ENCODE measurements at regions not wholly inside any gene's neighbourhood (a gene's known extent, or its start where the extent isn't known, plus 50 kb on each side); places are given as distances from the start of the nearest gene placed in this dataset.

DNA sequence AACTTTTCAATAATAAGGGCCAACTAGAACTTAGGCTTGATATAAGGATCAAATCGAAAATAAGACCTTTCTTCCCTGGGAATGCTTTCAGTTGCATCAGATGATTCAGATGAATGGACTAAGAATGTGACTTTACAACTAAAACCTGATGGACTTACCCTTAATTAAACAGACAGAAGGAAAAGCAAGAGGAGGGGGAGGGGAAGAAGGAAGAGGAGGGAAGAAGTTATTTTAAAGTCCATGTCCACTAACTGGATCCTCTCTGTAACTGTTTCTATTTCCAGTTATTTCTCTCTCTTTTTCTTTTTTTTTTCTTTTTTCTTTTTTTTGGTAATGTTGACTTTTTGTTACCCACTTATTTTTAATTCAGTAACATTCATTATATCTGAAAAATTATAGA lies 486.0 kb downstream of the MAFB start:
- DNase-seq = no peak

DNA sequence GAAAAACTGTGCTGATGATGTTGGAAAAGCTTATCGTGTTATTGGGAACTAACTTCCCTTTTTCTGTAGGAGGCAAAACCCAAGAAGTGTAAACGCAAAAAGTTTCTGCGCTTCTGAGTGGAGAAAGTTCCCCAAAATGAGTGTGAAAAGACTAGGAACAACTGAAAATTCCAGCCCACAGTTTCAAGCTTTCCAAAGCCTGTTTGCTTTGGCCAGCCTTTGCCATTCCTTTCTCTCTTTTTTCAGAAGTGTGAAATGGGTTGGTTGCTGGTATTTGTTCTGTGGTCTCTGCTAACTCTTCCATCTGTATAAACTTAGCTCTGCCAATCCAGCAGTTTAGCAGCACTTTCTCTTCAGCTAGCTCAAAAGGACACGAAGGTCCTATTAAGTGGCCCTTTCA lies 491.3 kb downstream of the MAFB start:
- DNase-seq = no peak

DNA sequence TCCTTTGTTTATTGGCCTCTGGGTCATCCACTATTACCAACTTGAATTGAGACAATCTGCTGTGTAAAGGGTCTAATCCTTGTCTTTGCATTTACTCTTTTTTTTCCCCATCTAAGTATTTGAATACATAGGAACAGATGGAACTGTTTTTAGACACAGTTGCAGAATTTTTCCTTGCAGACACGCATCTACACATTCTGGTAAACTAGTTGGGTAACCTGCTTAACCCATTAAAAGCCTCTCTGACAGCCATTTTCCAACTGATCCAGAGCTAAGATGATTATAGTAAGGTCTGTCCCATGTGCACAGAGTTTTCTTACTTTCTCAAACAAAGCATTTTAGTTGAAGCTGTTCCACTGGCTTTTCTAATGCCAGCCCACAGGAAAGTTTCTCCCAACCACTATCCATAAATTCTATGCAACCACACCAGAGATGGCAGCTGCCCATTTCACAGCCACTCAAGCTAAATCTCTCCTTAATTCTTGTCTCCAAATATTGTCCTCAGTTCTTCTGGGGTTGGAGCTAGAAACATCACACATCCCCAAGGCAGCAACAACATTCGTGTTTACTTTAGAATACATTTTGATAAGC lies 492.1 kb downstream of the MAFB start:
- DNase-seq = no peak

DNA sequence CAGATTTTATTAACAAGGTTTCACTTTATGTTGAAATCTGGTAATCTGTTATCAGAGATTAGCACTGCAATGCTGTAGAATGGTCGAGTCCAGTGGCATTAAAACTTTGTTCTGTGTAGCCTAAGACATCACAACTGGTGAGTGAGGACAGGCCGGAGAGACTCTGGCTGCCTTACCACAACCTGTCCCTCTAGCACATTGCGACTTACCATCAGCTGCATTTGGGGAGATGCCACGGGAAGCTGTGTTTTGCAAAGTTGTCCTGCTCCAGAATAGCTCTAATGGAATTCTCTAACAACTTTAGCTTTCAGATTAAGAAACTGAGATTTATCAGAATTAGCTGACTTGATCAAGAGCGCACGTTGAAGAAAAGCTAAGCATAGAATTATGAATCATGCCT lies 493.3 kb downstream of the MAFB start:
- DNase-seq = no peak

DNA sequence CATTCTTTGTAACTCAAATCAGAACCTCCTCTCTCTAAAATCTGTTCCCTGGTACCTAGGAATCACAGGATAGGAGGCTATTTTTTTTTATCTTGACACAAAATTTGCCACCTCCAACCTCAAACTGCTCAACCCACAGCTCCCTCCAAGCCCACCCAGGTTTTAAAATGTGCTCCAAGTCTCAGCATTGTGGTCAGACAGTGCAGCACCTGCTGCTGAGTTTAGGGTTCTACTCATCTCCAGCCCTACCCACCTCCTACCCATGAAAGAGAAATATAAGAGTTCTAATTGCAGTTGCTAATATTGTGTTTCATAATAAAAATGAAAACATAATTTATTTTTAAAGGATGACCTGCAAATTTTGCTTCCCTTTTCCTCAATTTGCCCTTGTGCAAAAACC lies 496.5 kb downstream of the MAFB start:
- no peak for DNase-seq

DNA sequence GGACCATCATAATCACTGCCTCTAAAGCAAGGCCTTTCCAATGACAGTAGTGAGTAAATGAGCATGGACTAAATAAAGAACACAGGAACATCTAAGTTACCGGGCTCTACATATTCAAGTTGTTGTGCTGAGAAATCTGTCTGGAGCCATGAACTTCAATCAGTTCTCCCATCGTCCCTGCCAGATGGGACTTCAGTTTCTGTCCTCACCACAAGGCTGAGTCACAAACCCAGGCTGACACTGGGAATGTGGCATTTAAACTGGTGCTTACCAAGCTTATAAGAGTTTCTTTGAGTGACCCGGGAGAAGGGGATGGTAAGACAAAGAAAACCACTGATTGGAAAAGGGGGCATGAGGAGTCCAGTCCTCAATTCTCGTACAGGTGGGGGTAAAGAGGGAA lies 497.0 kb downstream of the MAFB start:
- DNase-seq = no peak

DNA sequence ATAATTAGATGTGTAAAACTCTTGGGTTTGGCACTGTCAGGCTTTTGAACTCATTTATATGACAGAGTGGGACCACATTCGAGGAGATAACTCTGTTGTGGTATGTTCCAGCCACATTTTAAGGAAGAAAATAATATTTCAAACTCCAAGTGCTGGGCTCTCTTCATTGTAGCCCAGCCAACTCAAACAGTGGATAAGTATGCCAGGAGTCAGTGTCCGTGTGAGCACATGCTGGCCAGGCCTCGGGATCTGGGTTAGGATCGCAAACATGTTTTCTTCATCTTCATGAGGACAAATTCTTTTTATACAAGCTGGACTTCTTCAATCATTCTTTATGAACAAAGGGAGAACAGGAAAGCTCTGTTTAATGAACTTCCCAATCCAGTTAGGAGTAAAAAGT lies 497.5 kb downstream of the MAFB start:
- DNase-seq = no peak

DNA sequence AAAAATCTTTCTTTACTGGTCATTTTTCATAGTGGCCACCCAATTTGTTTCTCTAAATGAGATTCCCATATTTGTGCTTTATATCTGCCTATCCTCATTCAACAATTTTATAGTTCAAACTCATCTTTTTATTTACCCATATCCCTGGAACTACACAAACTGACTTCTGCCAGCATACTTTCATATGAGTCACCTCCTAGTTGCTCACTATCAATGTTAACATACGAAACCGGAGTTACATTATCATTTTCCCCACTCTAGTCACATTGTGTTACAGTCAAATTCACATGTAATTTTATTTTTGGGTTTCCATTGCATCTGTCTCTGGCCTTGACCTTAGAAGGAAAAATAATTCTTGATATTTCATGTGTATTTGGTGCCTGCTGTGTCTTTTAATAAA lies 499.4 kb downstream of the MAFB start:
- DNase-seq = no peak

DNA sequence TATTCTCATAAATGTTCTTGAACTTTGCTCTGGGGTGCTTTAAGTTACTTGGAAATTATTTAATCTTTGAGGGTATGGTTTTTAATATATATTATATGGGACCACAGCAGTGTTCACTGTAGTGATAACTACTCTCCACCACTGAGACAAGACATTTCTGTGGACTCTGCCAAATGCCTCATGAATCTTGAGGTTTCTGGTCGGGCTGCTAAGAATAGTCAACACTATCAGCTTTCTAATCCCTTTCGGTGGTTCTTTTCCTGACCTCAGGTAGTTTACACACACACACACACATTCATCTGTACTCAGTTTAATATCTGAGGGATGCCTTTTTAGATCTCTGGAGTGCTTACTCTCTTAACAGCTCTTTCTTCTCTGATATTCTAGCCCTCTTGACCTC lies 500.7 kb downstream of the MAFB start:
- no peak for DNase-seq

DNA sequence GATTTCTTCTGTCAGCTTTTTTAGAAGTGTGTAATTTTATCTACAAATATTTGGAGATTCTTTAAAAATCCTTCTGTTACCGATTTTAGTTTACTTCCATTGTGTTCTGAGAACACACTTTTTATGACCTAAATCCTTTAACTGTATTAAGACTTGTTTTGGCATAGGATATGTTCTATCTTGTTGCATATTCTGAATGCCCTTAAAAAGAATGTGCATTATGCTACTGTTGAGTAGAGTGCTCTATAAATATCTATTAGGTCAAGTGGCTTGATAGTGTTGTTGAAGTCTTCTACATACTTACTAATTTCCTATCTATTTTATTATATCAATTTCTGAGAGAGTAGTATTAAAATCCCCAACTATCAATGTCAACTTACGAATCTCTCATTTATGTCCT lies 502.2 kb downstream of the MAFB start:
- no peak for DNase-seq

DNA sequence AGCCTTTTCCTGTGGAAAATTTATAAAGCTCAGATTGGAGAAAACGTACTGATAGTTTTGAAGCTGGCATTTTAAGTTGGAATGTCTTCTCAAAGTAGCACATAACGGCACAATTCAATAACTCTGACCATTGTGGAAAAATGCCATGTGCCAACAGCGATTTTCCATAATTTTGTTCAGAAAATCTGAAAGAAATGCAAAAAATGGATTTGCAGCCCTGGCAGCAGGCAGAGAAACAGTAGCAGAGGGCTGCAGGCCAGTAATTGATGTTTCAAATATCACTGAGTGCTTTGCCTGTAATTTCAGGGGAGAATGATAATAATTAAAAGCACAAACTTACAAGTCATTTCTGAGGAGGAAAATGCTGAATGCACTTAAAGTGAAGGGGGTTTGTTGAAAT lies 507.4 kb downstream of the MAFB start:
- no peak for DNase-seq

DNA sequence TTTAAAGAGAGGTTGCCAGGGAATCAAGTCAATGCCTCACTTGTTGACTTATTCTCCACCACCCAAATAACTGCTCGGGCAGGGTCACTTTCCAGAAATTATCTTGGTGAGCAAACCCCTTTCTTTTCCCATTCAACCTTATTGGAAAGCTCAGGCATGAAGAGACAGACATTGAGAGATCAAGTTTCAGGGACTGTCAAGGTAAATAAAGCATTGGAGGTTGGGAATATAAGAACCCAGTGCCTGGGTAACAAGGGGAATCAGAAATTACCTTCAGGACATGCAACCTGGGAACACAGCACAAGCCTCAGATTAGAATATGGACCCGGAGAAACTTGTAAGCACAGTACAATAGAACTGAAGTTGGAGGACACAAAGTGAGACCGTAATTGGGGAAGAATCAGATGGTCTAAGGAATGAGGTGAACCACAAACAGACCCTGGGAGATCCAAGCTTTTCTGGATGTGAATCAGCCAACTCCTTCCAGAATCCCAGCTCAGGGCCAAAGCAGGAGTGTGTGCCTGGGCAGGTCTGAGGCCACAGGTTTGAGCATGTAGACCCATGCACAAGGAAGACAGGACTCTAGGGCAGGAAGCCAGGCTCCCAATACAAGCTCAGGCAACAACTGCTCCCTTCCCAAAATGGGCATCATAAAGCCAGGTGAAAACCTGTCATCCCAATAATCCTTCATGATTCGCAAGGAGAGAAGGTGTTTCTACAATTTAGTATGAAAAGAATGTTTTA lies 512.8 kb downstream of the MAFB start:
- no peak for DNase-seq

DNA sequence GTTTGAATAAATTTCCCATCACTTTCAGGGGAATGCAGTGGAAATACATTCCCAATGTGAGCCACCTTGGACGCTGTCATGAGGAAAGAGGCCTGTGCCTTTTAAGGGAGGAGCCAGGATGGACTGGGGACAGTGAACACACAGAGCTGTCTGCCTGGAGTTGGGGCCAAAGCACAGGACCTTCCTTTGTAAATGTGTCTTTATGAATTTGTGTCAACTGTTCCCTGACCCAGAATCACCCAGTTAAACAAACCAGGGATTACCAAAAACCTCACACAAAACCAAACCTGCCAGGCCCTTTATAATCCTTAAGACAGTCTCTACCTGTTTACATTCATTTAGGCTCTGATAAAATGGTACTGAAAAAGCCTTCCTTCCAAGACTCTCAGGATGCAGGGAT lies 513.7 kb downstream of the MAFB start:
- DNase-seq = no peak

DNA sequence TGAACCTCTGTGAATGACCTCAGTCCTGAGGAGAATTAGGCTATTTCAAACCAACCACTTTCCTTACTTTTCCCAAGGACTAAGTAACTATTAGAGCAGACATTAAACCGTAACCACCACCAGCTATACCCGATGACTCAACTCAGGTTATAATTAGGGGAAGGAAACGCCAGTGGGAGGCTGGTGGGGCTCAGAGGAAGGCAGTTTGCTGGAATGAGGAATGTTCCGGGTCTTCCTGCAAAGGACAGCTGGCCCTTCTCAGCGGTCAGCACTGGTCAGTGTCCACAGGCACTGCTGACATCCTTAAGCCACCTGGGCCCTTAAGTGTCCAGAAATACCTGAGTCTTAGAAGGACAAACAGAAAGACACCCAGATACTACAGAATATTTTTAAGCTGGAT lies 515.2 kb downstream of the MAFB start:
- DNase-seq = no peak

DNA sequence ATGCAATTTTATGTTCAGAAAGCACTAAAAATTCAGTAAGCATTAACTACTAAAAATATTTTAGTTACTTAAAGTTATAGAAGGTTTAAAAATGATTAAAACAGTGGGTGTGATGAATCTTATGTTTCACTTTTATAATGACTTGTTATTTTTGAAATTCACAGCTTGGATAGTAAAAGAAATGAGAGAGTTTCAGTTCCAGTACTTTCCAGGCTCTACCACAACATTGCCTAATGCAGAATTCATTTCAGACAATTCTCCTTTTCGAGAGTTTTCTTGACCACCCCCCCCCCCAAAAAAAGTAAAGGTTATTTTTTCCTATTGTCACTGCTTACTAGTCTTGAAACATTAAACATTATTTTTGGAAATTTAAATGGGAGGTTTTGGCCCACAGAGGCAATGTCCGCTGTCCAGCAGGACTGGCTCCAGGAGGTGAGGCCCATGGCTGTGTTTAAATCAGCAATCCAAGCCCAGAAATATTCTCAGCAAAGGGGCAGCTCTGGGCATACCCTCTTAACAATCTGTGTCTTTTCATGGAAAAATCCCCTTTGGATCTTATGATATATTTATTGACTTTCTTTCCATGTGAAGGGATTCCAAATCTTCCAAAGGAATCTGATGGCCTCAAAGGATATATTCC lies 519.9 kb downstream of the MAFB start:
- no peak for DNase-seq

DNA sequence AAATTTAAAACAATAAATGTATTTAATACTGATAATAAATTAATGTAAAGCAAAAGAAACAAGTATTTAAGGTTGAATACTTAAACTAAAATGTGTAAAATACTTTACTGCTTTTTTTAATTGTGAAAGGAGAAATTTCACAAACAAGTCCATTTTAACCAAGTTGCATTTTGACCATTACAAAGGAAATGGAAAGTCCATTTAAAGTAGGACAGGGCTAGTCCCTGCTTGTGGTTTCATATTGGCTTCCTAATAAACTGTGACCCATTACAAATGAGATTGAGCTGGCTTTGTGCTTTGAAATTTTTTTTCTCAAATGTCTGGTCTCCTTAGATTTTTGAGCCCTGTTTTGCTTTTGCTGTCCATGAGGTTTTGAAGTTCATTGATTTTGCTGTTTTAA lies 527.6 kb downstream of the MAFB start:
- DNase-seq = no peak

DNA sequence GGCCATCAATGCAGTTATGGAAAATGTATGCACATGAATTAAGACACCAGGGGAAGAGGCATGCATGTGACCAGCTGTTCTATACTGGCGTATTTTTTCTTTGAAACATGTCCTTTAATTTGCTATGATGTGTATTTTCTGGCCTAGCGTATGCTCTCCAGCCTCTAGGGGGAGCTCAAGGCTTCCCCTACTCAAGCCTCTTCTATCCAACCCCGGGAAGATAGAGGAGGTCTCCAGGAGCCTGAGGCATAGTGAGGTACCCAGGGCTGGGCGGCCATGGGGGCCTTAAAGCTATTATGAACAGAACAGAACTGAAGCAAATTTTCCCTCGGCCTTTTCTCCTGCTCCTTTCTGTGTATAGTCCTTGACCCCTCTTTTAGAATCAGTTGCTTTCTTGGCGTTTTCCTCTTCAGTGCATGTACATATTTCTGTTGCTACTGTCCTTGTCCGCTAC lies 528.9 kb downstream of the MAFB start:
- no peak for DNase-seq

DNA sequence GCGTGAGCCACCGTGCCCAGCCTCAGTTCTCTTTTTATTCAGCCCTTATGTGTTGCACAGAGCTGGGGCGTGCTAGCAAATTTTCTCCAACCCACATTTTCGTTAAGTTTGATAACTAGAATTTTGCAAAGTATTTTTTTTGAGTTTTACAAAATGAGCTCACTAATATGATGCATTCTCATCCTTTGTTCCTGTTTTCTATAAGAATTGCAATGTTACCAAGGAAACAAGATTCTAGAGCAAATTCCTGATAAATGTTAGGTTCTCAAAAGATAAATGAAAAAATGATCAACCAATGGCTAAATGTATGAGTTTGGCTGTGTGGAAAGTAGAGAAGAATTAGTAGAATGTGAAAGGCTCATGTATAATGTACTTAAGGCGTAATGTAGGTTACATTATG lies 529.8 kb downstream of the MAFB start:
- no peak for DNase-seq

DNA sequence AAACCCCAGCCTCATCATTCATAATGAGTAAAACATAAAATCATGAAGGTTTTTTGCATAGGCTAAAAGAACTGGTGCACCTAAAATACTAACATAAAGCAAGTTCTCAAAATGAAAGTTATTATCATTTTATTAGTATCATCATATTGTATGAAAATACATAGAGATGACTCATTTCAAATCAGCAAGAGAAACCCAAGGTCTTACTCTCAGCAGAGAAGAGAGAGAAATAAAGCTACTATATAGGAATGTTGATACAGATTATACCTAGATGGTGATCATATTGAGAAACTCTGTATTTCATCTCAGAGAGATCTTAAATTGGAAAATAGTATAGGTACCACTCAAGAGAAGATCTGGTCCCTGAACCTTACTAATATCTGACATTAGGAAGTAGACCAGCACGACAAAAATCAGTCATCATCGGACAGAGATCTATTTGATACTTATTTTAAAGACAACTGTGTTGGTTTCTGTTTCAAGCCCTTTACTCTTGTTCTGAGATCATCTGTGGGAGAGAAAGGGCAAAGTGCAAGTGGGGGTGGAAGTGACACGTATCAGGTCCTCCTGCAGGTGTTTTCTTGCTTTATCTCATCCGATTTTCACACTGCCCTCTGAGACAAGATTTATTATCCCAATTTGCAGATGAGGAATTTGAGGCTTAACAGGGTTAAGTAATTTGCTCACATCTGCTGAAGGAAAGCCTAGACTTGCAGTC lies 532.3 kb downstream of the MAFB start:
- no peak for DNase-seq

DNA sequence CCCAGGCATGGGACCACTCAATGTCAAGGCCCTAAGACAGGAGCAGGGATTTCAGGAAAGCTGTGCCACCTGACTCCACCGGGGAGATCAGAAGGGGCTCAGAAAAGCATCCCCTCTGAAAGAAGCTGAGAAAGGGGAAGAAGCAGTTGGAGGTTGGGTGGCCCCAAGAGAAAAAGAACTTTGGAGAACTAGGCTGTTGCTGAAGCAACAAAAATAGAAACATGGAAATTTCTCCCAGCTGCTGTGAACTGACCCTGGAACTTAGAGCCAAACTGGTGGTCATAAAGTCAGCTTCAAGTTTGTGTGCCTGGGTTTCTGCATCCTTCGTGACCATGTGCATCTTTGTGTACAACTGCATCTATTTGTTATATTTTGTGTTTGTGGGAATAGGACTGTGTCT lies 534.5 kb downstream of the MAFB start:
- no peak for DNase-seq

DNA sequence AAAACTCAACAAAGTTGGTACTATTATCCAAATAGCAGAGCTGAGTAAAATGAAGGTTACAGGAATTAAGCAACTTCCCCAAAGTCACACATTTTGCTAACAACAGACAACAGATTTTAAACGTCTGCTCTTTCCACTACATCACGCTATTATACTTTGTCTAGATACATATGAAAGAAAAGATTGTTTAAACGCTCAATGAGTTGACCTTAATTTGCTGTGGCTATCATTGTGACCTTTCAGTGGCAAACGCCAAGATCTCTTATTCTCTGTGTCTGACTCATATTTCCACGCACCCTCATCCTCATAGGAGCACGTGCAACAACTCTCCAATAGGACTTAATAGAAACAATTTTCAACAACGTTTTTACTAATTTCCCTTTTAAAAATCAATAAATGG lies 540.1 kb downstream of the MAFB start:
- DNase-seq = no peak

DNA sequence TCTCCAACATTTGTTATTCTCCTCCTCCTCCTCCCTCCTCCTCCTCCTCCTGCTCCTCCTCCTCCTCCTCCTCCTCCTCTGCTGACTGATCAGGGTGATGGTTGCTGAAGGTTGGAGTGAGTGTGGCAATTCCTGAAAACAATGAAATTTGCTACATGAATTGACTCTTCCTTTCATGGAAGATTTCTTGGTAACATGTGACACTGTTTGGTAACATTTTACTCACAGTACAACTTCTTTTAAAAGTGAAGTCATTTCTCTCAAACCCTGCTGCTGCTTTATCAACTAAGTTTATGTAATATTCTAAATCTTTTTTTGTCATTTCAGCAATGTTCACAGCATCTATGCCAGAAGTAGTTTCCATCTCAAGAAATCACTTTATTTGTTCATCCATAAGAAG lies 543.0 kb downstream of the MAFB start:
- DNase-seq = no peak

DNA sequence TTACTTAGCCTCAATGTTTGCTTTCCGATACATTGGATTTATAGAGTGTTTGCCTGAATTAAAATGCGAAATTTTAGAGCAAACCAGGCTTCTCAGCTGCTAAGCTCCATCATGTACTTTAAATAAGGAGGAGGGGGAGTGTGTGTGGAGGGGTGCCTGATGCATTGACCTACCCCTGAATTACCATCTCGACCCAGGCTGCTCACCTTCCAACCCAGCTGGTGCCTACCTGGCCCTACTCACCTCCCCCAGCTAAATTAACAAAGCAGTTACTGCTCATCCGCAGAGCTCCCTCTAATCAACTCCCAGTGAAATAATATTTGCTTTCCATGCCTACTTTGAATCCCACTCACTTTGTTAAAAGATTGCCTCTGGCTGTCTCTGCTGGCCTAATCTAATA lies 544.5 kb downstream of the MAFB start:
- DNase-seq = no peak

DNA sequence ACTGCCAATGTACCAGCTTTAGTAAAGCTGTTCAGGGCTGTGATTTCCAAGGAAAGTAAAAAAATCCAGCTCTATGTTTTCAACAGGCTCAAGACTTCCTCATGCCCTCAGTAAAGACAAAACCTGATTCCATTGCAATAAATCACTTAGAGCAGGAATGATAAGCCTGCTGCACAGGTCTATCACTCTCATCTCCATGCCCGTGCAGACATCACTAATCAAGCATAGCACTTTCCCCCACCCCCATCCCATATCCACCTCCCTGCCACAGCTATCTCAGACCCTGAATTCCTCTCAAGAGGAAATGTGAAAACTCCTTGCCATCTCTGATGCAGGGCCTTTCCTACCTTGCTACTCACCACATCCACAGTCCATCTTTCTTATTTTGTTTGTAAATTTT lies 554.9 kb downstream of the MAFB start:
- DNase-seq = no peak

Data from stimulated activated CD4-positive, alpha-beta T cell treated with anti-CD3 and anti-CD28 coated beads, Interleukin-4, amount 100 ng/mL, for 24 hours (primary cell).